ENCODE measurements at regions not wholly inside any gene's neighbourhood (a gene's known extent, or its start where the extent isn't known, plus 50 kb on each side); places are given as distances from the start of the nearest gene placed in this dataset.

DNA sequence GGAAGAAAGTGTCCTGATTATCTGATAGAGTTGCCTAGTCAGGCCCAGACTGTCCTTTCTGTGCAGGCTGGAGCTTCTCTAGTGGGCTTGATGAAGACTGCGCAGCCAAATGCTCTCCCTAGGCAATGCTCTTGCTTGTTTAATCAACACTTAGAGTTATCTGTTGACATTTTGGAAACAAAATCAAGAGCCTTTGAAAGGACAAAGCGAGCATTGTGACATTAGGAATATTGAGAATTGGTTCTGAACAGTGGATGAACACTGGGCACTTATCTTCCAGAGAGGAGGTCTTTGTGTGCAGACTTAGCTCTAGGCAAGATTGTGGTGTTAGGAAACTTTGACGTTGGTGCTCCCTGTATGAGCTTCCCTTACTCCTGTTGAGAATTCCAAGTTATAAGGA is 94.5 kb downstream of the DNTTIP2 start:
- DNase-seq (no peak), ATAC-seq (ENCODE audit: low FRiP score in 2 of 2) (no peak)
- 90 to 93% methylated on average over 3 of the region's 3 CpGs for WGBS, 2 donors
- TF ChIP-seq POLR2A (IDR thresholded peaks at IDR 0.05) (no peak), POLR2AphosphoS5 (IDR thresholded peaks at IDR 0.05) (no peak), EP300 (IDR thresholded peaks at IDR 0.05) (no peak)
- TF ChIP-seq, protein P1, sequence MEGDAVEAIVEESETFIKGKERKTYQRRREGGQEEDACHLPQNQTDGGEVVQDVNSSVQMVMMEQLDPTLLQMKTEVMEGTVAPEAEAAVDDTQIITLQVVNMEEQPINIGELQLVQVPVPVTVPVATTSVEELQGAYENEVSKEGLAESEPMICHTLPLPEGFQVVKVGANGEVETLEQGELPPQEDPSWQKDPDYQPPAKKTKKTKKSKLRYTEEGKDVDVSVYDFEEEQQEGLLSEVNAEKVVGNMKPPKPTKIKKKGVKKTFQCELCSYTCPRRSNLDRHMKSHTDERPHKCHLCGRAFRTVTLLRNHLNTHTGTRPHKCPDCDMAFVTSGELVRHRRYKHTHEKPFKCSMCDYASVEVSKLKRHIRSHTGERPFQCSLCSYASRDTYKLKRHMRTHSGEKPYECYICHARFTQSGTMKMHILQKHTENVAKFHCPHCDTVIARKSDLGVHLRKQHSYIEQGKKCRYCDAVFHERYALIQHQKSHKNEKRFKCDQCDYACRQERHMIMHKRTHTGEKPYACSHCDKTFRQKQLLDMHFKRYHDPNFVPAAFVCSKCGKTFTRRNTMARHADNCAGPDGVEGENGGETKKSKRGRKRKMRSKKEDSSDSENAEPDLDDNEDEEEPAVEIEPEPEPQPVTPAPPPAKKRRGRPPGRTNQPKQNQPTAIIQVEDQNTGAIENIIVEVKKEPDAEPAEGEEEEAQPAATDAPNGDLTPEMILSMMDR (IDR thresholded peaks at IDR 0.05), result no peak
- Histone ChIP-seq H3K27me3 (no peaks in the 10 kb centered on the region), H3K27ac (no peak overlapping the region), H3K36me3 (no peaks in the 10 kb centered on the region), H3K9me3 (peaks cover 0 to 8% (median 3%) of the 10 kb centered on the region in 4 donors), H3K4me3 (no peak overlapping the region), H3K4me1 (no peaks in the 10 kb centered on the region)

DNA sequence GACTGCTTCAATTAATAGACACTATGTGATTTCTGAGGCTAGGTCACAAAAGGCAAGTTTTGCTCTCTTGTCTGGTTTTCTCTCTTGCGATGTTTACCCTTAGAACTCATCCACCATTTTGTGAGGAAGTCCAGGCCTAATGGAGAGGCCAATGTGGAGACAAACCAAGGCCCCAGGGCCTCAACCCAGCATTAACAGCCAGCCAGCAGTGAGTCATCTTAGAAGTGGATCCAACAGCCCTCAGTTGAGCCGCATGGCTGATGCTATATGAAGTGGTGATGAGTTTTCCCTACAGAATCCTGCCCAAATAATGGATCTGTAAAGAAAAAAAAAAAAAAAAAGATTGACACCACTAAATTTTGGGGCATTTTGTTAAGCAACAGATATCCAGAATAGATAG is 95.1 kb downstream of the DNTTIP2 start:
- no peak overlapping the region for H3K4me3 ChIP-seq
- ATAC-seq (ENCODE audit: low FRiP score in 2 of 2), result no peak
- WGBS, 2 donors, result 94 to 100% methylated on average over 2 of the region's 2 CpGs
- H3K9me3 ChIP-seq, result peaks cover 0 to 8% (median 2%) of the 10 kb centered on the region in 4 donors
- H3K27me3 ChIP-seq, result no peaks in the 10 kb centered on the region
- no peak for DNase-seq
- H3K36me3 ChIP-seq, result no peaks in the 10 kb centered on the region
- H3K27ac ChIP-seq, result no peak overlapping the region
- H3K4me1 ChIP-seq, result no peaks in the 10 kb centered on the region
- no peak for TF ChIP-seq EP300 (IDR thresholded peaks at IDR 0.05)
- no peak for TF ChIP-seq POLR2AphosphoS5 (IDR thresholded peaks at IDR 0.05)
- TF ChIP-seq, protein P1 (IDR thresholded peaks at IDR 0.05), result no peak
- no peak for TF ChIP-seq POLR2A (IDR thresholded peaks at IDR 0.05)

DNA sequence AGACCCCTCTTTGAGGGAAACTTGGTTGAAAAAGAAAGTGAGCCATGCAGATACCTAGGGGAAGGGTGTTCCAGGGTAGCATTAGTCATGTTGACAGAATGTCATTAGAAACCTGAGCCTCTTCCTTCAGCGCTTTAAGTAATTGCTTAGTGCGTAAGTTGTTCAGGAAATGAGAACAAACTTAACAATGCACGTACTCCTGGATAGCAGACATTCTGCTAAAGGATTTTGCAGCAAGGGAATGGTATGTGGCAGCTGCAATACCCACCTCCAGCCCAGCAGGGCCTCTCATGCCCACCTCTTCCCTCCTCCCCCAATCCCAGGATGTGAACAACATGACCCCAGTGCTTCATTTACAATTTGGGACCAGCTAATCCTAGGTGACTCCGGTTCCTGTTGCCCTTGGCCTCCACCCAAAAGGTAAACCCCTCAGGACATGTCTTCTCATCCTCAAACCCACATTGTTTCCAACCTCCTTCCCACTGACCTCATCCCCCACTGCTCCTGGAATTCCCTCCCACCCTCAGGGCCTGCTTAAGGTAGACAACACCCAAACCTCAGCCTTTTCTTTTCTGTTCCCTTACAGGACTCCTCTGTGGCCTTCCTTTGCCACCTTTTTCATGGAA is 98.0 kb upstream of the BCAR3 start:
- TF ChIP-seq POLR2A (IDR thresholded peaks at IDR 0.05) (no peak), EP300 (IDR thresholded peaks at IDR 0.05) (no peak), POLR2AphosphoS5 (IDR thresholded peaks at IDR 0.05) (no peak)
- TF ChIP-seq, protein P1 (IDR thresholded peaks at IDR 0.05), result no peak
- 73 to 90% methylated on average over 4 of the region's 4 CpGs for WGBS, 2 donors
- H3K36me3 ChIP-seq, result no peaks in the 10 kb centered on the region
- H3K27ac ChIP-seq, result no peak overlapping the region
- no peaks in the 10 kb centered on the region for H3K9me3 ChIP-seq
- ATAC-seq (ENCODE audit: low FRiP score in 2 of 2), result no peak
- no peak for DNase-seq
- H3K4me3 ChIP-seq, result no peak overlapping the region
- H3K4me1 ChIP-seq, result no peaks in the 10 kb centered on the region
- H3K27me3 ChIP-seq, result no peaks in the 10 kb centered on the region

DNA sequence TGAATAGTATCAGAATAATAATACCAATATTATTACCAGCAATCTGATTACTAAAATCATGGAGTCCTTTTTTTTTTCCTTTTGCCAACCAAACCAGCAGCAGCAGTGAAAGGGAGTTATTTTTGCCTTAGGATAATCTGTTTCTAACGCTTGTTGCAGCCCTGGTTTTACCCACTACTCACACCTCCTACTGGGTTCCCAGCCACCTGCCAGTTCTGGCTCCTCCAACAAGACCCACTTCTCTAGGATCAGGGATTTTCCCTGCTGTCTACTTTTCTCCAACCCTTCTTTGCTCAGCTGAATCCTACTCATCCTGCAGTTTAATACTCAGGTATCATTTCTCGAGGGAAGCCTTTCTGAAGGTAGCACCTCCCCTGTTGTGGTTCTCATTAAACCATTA is 96.8 kb upstream of the BCAR3 start:
- WGBS, 2 donors, result 90 to 98% methylated on average over 2 of the region's 2 CpGs
- no peak for TF ChIP-seq POLR2AphosphoS5 (IDR thresholded peaks at IDR 0.05)
- TF ChIP-seq, protein P1 (IDR thresholded peaks at IDR 0.05), result no peak
- TF ChIP-seq POLR2A (IDR thresholded peaks at IDR 0.05), result no peak
- no peak for TF ChIP-seq EP300 (IDR thresholded peaks at IDR 0.05)

DNA sequence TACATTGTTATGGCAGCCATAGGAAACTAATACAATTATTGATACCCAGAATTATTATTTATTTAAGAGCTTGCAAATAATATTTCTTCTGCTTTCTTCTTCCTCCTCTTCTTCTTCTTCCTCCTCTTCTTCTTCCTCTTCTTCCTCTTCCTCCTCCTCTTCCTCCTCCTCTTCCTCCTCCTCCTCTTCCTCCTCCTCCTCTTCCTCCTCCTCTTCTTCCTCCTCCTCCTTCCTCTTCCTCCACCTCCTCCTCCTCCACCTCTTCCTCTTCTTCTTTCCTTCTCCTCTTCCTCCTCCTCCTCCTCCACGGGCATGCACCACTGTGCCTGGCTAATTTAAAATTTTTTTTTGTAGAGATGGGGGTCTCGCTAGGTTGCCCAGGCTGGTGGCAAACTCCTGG is 95.6 kb upstream of the BCAR3 start:
- Histone ChIP-seq H3K4me1 (no peaks in the 10 kb centered on the region), H3K27me3 (no peaks in the 10 kb centered on the region), H3K9me3 (no peaks in the 10 kb centered on the region), H3K4me3 (no peak overlapping the region), H3K27ac (no peak overlapping the region), H3K36me3 (no peaks in the 10 kb centered on the region)
- ATAC-seq (ENCODE audit: low FRiP score in 2 of 2) (no peak), DNase-seq (no peak)
- WGBS, 2 donors, result 67 to 80% methylated on average over 2 of the region's 2 CpGs
- TF ChIP-seq POLR2A (IDR thresholded peaks at IDR 0.05) (no peak), EP300 (IDR thresholded peaks at IDR 0.05) (no peak), POLR2AphosphoS5 (IDR thresholded peaks at IDR 0.05) (no peak)
- TF ChIP-seq, protein P1 (IDR thresholded peaks at IDR 0.05), result no peak

More for the DNA sequence above, 96.8 kb upstream of the BCAR3 start:
- no peaks in the 10 kb centered on the region for H3K36me3 ChIP-seq
- DNase-seq, result no peak
- H3K27me3 ChIP-seq, result no peaks in the 10 kb centered on the region
- no peaks in the 10 kb centered on the region for H3K4me1 ChIP-seq
- no peak overlapping the region for H3K27ac ChIP-seq
- H3K9me3 ChIP-seq, result no peaks in the 10 kb centered on the region
- no peak for ATAC-seq (ENCODE audit: low FRiP score in 2 of 2)
- H3K4me3 ChIP-seq, result no peak overlapping the region

Measured in upper lobe of left lung (tissue), 6 donors.